Astrocyte of the cerebellum (primary cell): ENCODE measurements at regions not wholly inside any gene's neighbourhood (a gene's known extent, or its start where the extent isn't known, plus 50 kb on each side); places are given as distances from the start of the nearest gene placed in this dataset.

Source experiments
- DNase-seq: peaks from one replicate; pipeline ENCODE4 v3.0.0-alpha.2; 2011; ENCODE audit warnings: low read depth
- H3K4me3 ChIP-seq: 2 replicates; pipeline ENCODE4 v1.5.1; 2011; ENCODE audit warnings: mild to moderate bottlenecking, low read depth, low read length, moderate library complexity
- in situ Hi-C: cut with HindIII; loops from 2 replicates; pipeline ENCODE4 v1.10.0; 2017; ENCODE audit warnings: low sequenced_read_pairs
- TF ChIP-seq, protein P1 (sequence below): IDR thresholded peaks from 2 replicates; pipeline ENCODE4 v1.5.1; 2012; ENCODE audit warnings: low read length, low read depth, moderate library complexity, mild to moderate bottlenecking; ENCODE audit errors: missing control alignments

DNA sequence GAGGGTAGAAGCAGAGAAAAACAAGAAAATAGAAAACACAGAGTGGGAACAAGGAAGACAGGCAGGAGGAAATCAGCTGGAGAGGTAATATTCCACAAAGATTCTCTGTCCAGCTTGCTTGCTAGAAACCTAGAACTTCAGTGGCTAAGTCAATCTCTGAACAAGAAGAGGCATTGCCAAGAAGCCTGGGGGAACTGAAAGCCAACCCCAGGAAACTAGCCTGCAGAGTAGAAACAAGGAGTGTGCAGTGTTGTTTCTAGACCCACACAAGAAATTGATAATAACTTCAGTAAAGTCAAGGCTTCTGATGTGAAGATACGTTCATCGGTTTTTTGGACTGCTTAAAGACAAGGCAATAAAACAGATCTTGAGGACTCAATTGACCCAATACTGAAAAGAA, 234.5 kb upstream of the MAP3K1 start:
- DNase-seq, result no peak
- in situ Hi-C loops, result no loop called here
- TF ChIP-seq, protein P1, sequence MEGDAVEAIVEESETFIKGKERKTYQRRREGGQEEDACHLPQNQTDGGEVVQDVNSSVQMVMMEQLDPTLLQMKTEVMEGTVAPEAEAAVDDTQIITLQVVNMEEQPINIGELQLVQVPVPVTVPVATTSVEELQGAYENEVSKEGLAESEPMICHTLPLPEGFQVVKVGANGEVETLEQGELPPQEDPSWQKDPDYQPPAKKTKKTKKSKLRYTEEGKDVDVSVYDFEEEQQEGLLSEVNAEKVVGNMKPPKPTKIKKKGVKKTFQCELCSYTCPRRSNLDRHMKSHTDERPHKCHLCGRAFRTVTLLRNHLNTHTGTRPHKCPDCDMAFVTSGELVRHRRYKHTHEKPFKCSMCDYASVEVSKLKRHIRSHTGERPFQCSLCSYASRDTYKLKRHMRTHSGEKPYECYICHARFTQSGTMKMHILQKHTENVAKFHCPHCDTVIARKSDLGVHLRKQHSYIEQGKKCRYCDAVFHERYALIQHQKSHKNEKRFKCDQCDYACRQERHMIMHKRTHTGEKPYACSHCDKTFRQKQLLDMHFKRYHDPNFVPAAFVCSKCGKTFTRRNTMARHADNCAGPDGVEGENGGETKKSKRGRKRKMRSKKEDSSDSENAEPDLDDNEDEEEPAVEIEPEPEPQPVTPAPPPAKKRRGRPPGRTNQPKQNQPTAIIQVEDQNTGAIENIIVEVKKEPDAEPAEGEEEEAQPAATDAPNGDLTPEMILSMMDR, result no peak
- no peak overlapping the region for H3K4me3 ChIP-seq

DNA sequence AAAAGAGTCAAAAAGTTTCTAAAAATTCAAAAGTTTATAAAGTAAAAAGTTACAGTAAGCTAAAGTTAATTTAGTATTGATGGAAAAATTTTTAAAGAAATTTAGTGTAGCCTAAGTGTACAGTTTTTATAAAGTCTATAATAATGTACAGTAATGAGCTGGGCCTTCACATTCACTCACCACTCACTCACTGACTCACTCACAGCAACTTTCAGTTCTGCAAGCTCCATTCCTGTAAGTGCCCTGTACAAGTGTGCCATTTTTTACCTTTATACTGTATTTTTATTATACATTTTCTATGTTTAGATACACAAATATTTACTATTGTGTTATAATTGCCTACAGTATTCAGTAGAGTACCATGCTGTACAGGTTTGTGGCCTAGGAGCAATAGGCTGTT, 239.5 kb upstream of the MAP3K1 start:
- DNase-seq, result no peak
- in situ Hi-C loops, result no loop called here
- H3K4me3 ChIP-seq, result no peak overlapping the region
- TF ChIP-seq, protein P1, result no peak

DNA sequence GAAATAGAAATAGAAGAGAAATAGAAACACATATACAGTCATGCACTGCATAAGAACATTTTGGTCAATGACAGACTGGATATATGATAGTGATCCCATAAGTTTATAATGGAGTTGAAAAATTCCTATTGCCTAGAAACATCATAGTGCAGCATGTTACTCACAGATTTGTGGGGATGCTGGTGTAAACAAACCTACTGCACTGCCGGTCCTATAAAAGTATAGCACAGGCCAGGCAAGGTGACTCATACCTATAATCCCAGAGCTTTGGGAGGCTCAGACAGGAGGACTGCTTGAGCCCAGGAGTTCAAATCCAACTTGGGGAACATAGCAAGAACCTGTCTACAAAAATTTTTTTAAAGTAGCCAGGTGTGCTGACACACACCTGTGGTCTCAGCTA, 240.6 kb upstream of the MAP3K1 start:
- TF ChIP-seq, protein P1, result no peak

DNA sequence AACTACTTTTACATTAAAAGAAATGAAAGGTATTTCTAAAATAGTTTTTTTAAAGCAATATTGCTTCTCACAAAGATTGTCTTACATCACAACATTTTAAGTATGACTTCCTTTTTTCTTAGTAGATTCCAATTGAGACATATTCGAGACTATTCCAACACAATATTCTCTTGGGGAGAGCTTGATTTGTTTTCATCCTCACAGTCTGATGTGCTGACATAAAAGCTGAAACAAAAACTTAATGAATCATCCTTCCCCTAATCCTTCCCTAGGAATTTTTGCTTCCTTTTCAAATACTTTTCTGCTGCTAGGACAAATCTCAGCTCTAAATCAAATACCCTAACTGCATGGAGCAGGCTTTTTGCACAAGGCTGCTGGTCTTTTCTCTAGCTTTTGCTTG, 245.8 kb upstream of the MAP3K1 start:
- TF ChIP-seq, protein P1, result no peak
- H3K4me3 ChIP-seq, result no peak overlapping the region
- in situ Hi-C loops, result no loop called here
- DNase-seq, result no peak

More for the DNA sequence above, 240.6 kb upstream of the MAP3K1 start:
- DNase-seq, result no peak
- H3K4me3 ChIP-seq, result no peak overlapping the region
- in situ Hi-C loops, result no loop called here

DNA sequence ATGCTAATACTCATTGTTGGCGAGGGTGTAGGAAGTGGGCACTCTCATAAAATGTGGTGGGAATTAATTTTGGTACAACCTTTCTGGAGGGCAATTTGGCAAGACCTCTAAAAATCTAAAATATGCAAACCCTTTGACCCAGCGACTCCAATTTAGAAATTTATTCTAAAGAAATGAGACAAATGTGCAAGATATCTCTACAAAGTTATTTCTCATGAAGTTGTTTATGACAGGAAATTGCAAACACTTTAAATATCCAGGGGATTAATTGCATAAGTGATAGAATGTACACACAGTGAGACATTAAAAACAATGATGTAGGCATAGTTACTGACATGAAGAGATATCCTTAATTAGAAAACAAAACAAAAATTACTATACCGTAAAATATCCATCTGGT, 246.3 kb upstream of the MAP3K1 start:
- in situ Hi-C loops, result no loop called here
- no peak for DNase-seq
- TF ChIP-seq, protein P1, result no peak
- H3K4me3 ChIP-seq, result no peak overlapping the region

DNA sequence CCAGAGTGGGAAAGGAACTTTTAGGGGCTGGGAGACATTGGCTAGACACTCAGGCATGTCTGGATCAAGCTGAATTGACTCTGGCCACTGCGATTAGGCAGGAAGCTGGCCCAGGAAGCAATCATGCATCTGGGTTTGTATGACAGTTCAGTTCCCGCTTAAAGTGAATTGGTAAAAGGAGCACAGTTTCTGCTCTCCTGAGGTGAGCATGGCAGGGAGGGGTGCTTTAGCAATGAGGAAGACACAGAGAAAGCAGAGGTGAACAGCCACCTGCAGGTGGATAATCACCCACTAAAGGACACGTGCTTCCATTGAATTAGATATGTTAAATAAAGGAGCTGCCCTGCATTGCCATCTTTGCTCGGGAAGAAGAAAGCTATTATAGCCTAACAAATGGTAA, 248.1 kb upstream of the MAP3K1 start:
- TF ChIP-seq, protein P1, result no peak
- in situ Hi-C loops, result no loop called here
- no peak overlapping the region for H3K4me3 ChIP-seq
- no peak for DNase-seq
